DOHH2 (cell line): ENCODE measurements at regions not wholly inside any gene's neighbourhood (a gene's known extent, or its start where the extent isn't known, plus 50 kb on each side); places are given as distances from the start of the nearest gene placed in this dataset.

ENCODE experiments used
- EZH2phosphoT487 ChIP-seq: fragments of 200-600 bp; sonication (generic); IDR thresholded peaks from 2 replicates; pipeline ENCODE4 v1.6.1; 2017; ENCODE audit warnings: borderline replicate concordance, mild to moderate bottlenecking, antibody characterized with exemption, low read length, moderate library complexity, mixed read lengths
- TF ChIP-seq, protein P1 (sequence below): fragments of 200-600 bp; sonication (generic); IDR thresholded peaks from one replicate; pipeline ENCODE4 v1.5.1; 2014; ENCODE audit warnings: antibody characterized with exemption, mild to moderate bottlenecking, low read depth, low read length; ENCODE audit not compliant: poor library complexity, severe bottlenecking

GRCh38 chr14:97361958-97362357 lies 564.8 kb downstream of the VRK1 start:
- TF ChIP-seq, protein P1, sequence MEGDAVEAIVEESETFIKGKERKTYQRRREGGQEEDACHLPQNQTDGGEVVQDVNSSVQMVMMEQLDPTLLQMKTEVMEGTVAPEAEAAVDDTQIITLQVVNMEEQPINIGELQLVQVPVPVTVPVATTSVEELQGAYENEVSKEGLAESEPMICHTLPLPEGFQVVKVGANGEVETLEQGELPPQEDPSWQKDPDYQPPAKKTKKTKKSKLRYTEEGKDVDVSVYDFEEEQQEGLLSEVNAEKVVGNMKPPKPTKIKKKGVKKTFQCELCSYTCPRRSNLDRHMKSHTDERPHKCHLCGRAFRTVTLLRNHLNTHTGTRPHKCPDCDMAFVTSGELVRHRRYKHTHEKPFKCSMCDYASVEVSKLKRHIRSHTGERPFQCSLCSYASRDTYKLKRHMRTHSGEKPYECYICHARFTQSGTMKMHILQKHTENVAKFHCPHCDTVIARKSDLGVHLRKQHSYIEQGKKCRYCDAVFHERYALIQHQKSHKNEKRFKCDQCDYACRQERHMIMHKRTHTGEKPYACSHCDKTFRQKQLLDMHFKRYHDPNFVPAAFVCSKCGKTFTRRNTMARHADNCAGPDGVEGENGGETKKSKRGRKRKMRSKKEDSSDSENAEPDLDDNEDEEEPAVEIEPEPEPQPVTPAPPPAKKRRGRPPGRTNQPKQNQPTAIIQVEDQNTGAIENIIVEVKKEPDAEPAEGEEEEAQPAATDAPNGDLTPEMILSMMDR: no peak
- no peak for TF ChIP-seq EZH2phosphoT487
